ENCODE measurements at regions not wholly inside any gene's neighbourhood (a gene's known extent, or its start where the extent isn't known, plus 50 kb on each side); places are given as distances from the start of the nearest gene placed in this dataset.

- Histone ChIP-seq H3K9me2 (replicated peaks; ENCODE audit: control insufficient read depth, low read length) (no peaks in the 10 kb centered on the region), H3K27me3 (ENCODE audit: control insufficient read depth, low read length) (peaks cover 6% of the 10 kb centered on the region; the same call in 1 of the 2 replicates), H3K4me1 (ENCODE audit: control insufficient read depth, low read length) (no peaks in the 10 kb centered on the region), H3K4me3 (ENCODE audit: low read length) (no peak overlapping the region), H3K27ac (ENCODE audit: low read depth, low read length) (no peak overlapping the region), H3K36me3 (ENCODE audit: control insufficient read depth, low read length) (no peaks in the 10 kb centered on the region), H3K9me3 (ENCODE audit: control insufficient read depth, insufficient read depth, low read length) (no peaks in the 10 kb centered on the region), H3F3A (ENCODE audit: control insufficient read depth, insufficient read depth) (no peaks in the 10 kb centered on the region), H4K20me1 (ENCODE audit: control insufficient read depth, insufficient read depth, low read depth, low read length) (no peaks in the 10 kb centered on the region), H3K79me2 (ENCODE audit: control insufficient read depth, low read length) (no peaks in the 10 kb centered on the region), H3K4me2 (ENCODE audit: low read length) (no peak overlapping the region)
- TF ChIP-seq CTCF (IDR thresholded peaks at IDR 0.05; ENCODE audit: low read depth, low read length, poor library complexity, severe bottlenecking): no peak
- no peak for TF ChIP-seq EZH2phosphoT487 (IDR thresholded peaks at IDR 0.05; ENCODE audit: borderline replicate concordance, low read length)
Observed at GRCh38 chr1:30598571-30599114, 124.7 kb downstream of the MATN1 start.

GRCh38 chr1:30597711-30598110 lies 125.7 kb downstream of the MATN1 start:
- Histone ChIP-seq H3K27me3 (ENCODE audit: control insufficient read depth, low read length) (peaks cover 6% of the 10 kb centered on the region; the same call in 1 of the 2 replicates), H3F3A (ENCODE audit: control insufficient read depth, insufficient read depth) (no peaks in the 10 kb centered on the region), H3K27ac (ENCODE audit: low read depth, low read length) (no peak overlapping the region), H3K79me2 (ENCODE audit: control insufficient read depth, low read length) (no peaks in the 10 kb centered on the region), H4K20me1 (ENCODE audit: control insufficient read depth, insufficient read depth, low read depth, low read length) (no peaks in the 10 kb centered on the region), H3K36me3 (ENCODE audit: control insufficient read depth, low read length) (no peaks in the 10 kb centered on the region), H3K4me3 (ENCODE audit: low read length) (no peak overlapping the region), H3K4me2 (ENCODE audit: low read length) (no peak overlapping the region), H3K9me3 (ENCODE audit: control insufficient read depth, insufficient read depth, low read length) (no peaks in the 10 kb centered on the region), H3K9me2 (replicated peaks; ENCODE audit: control insufficient read depth, low read length) (no peaks in the 10 kb centered on the region), H3K4me1 (ENCODE audit: control insufficient read depth, low read length) (no peaks in the 10 kb centered on the region)
- TF ChIP-seq CTCF (IDR thresholded peaks at IDR 0.05; ENCODE audit: low read depth, low read length, poor library complexity, severe bottlenecking) (no peak), EZH2phosphoT487 (IDR thresholded peaks at IDR 0.05; ENCODE audit: borderline replicate concordance, low read length) (no peak)

GRCh38 chr1:30596891-30597290 lies 126.5 kb downstream of the MATN1 start:
- H3K4me3 ChIP-seq (ENCODE audit: low read length): no peak overlapping the region
- no peaks in the 10 kb centered on the region for H3K4me1 ChIP-seq (ENCODE audit: control insufficient read depth, low read length)
- no peak overlapping the region for H3K27ac ChIP-seq (ENCODE audit: low read depth, low read length)
- H3K79me2 ChIP-seq (ENCODE audit: control insufficient read depth, low read length): no peaks in the 10 kb centered on the region
- TF ChIP-seq EZH2phosphoT487 (IDR thresholded peaks at IDR 0.05; ENCODE audit: borderline replicate concordance, low read length): no peak
- H3K9me3 ChIP-seq (ENCODE audit: control insufficient read depth, insufficient read depth, low read length): no peaks in the 10 kb centered on the region
- H3F3A ChIP-seq (ENCODE audit: control insufficient read depth, insufficient read depth): no peaks in the 10 kb centered on the region
- peaks cover 6% of the 10 kb centered on the region; the same call in 1 of the 2 replicates for H3K27me3 ChIP-seq (ENCODE audit: control insufficient read depth, low read length)
- H3K9me2 ChIP-seq (replicated peaks; ENCODE audit: control insufficient read depth, low read length): no peaks in the 10 kb centered on the region
- H3K4me2 ChIP-seq (ENCODE audit: low read length): no peak overlapping the region
- H3K36me3 ChIP-seq (ENCODE audit: control insufficient read depth, low read length): no peaks in the 10 kb centered on the region
- H4K20me1 ChIP-seq (ENCODE audit: control insufficient read depth, insufficient read depth, low read depth, low read length): no peaks in the 10 kb centered on the region

GRCh38 chr1:30596470-30596869 lies 126.9 kb downstream of the MATN1 start:
- Histone ChIP-seq H3K4me2 (ENCODE audit: low read length) (no peak overlapping the region), H3K36me3 (ENCODE audit: control insufficient read depth, low read length) (no peaks in the 10 kb centered on the region), H3K4me3 (ENCODE audit: low read length) (no peak overlapping the region), H3K9me3 (ENCODE audit: control insufficient read depth, insufficient read depth, low read length) (no peaks in the 10 kb centered on the region), H3F3A (ENCODE audit: control insufficient read depth, insufficient read depth) (no peaks in the 10 kb centered on the region), H3K79me2 (ENCODE audit: control insufficient read depth, low read length) (no peaks in the 10 kb centered on the region), H3K9me2 (replicated peaks; ENCODE audit: control insufficient read depth, low read length) (no peaks in the 10 kb centered on the region), H4K20me1 (ENCODE audit: control insufficient read depth, insufficient read depth, low read depth, low read length) (no peaks in the 10 kb centered on the region), H3K4me1 (ENCODE audit: control insufficient read depth, low read length) (no peaks in the 10 kb centered on the region), H3K27ac (ENCODE audit: low read depth, low read length) (no peak overlapping the region), H3K27me3 (ENCODE audit: control insufficient read depth, low read length) (peaks cover 6% of the 10 kb centered on the region; the same call in 1 of the 2 replicates)
- no peak for TF ChIP-seq EZH2phosphoT487 (IDR thresholded peaks at IDR 0.05; ENCODE audit: borderline replicate concordance, low read length)
- TF ChIP-seq CTCF (IDR thresholded peaks at IDR 0.05; ENCODE audit: low read depth, low read length, poor library complexity, severe bottlenecking): no peak
